ENCODE measurements at regions not wholly inside any gene's neighbourhood (a gene's known extent, or its start where the extent isn't known, plus 50 kb on each side); places are given as distances from the start of the nearest gene placed in this dataset.

- in situ Hi-C loops (cut with HindIII; ENCODE audit: extremely low pct_ligation_motif_present, low pct_unique_long_range_greater_than_20kb) = no loop called here
- TF ChIP-seq ZNF430 (CRISPR knock-in tag; IDR thresholded peaks at IDR 0.05) = no peak
- no peak for TF ChIP-seq ZNF678 (CRISPR knock-in tag; IDR thresholded peaks at IDR 0.05)
- TF ChIP-seq ZNF274 (CRISPR knock-in tag; IDR thresholded peaks at IDR 0.05) = no peak
Observed at GRCh38 chr13:44172281-44172810, 201.3 kb upstream of the SERP2 start.

GRCh38 chr13:44174769-44175425 lies 198.7 kb upstream of the SERP2 start:
- 31% methylated on average over 3 of the region's 3 CpGs for WGBS (ENCODE audit: low lambda C conversion rate)
- no peak overlapping the region for H3K4me3 ChIP-seq (replicated peaks in 1 of 3; ENCODE audit: insufficient read depth in 1 of 3, low read depth in 2 of 3, low read length in 3 of 3)
- TF ChIP-seq MAFK (conservative IDR thresholded peaks at IDR 0.05 in 1 of 2, IDR thresholded peaks at IDR 0.05 in 1 of 2; ENCODE audit: low read length in 2 of 2) (peak; percentile 35 to 42), FOXP1 (IDR thresholded peaks at IDR 0.05) (no peak), FOXP1 (CRISPR knock-in tag; IDR thresholded peaks at IDR 0.05) (no peak), NFE2 (CRISPR knock-in tag; IDR thresholded peaks at IDR 0.05) (peak; percentile 74; the same call in 1 of the 2 replicates), NFE2L2 (IDR thresholded peaks at IDR 0.05; ENCODE audit: low read length) (peak; percentile 88), TOPORS (CRISPR knock-in tag; IDR thresholded peaks at IDR 0.05) (no peak), MAFF (IDR thresholded peaks at IDR 0.05; ENCODE audit: low read depth, low read length) (0 out of 2 replicates have a peak, but pooled peaks have one; percentile 20)
- no TSS peak for BruUV-seq (replicated peaks)
- ChIA-PET POLR2A (no interaction called here), CTCF (ENCODE audit: low intra/inter-chr PET ratio, low total read pairs) (no interaction called here)
- intact Hi-C loops (cut with micrococcal nuclease; ENCODE audit: unreplicated experiment) = no loop called here
- H3K9me3 ChIP-seq (ENCODE audit: low read length) = no peaks in the 10 kb centered on the region
- H4K20me1 ChIP-seq (ENCODE audit: insufficient read depth, low read length) = no peaks in the 10 kb centered on the region
- H3K27me3 ChIP-seq (ENCODE audit: control insufficient read depth in 1 of 2, insufficient read depth in 2 of 2, low read length in 2 of 2) = no peaks in the 10 kb centered on the region
- H3K27ac ChIP-seq (ENCODE audit: extremely low read length, insufficient read depth, low read length) = no peak overlapping the region
- H3K9ac ChIP-seq (ENCODE audit: insufficient read depth, low read depth, low read length) = no peak overlapping the region
- ATAC-seq = peak; percentile 24; the same call in 1 of the 3 replicates
- no peak overlapping the region for H2AFZ ChIP-seq (ENCODE audit: low read length)
- DNase-seq (ENCODE audit: low spot score) = no peak
- no peak for FAIRE-seq
- H3K79me2 ChIP-seq (ENCODE audit: insufficient read depth, low read length) = no peaks in the 10 kb centered on the region
- in situ Hi-C loops (cut with HindIII; ENCODE audit: extremely low pct_ligation_motif_present, low pct_unique_long_range_greater_than_20kb) = no loop called here
- no peak overlapping the region for H3K4me2 ChIP-seq (ENCODE audit: low read depth, low read length)
- no peaks in the 10 kb centered on the region for H3K4me1 ChIP-seq (ENCODE audit: insufficient read depth, low read length)
- H3K36me3 ChIP-seq (replicated peaks in 1 of 2; ENCODE audit: control insufficient read depth in 1 of 2, insufficient read depth in 2 of 2, low read length in 2 of 2) = no peaks in the 10 kb centered on the region

More at GRCh38 chr13:44172281-44172810, 201.3 kb upstream of the SERP2 start:
- no peaks in the 10 kb centered on the region for H3K27me3 ChIP-seq (ENCODE audit: control insufficient read depth in 1 of 2, insufficient read depth in 2 of 2, low read length in 2 of 2)
- no peak overlapping the region for H3K9ac ChIP-seq (ENCODE audit: insufficient read depth, low read depth, low read length)
- H4K20me1 ChIP-seq (ENCODE audit: insufficient read depth, low read length) = no peaks in the 10 kb centered on the region
- ChIA-PET CTCF (ENCODE audit: low intra/inter-chr PET ratio, low total read pairs) (no interaction called here), POLR2A (no interaction called here)
- DNase-seq (ENCODE audit: low spot score) (no peak), ATAC-seq (no peak), FAIRE-seq (no peak)
- 0% methylated on average over 2 of the region's 4 CpGs for WGBS (ENCODE audit: low lambda C conversion rate)
- no peaks in the 10 kb centered on the region for H3K4me1 ChIP-seq (ENCODE audit: insufficient read depth, low read length)
- H3K9me3 ChIP-seq (ENCODE audit: low read length) = no peaks in the 10 kb centered on the region
- no peak overlapping the region for H2AFZ ChIP-seq (ENCODE audit: low read length)
- no TSS peak for BruUV-seq (replicated peaks)
- H3K79me2 ChIP-seq (ENCODE audit: insufficient read depth, low read length) = no peaks in the 10 kb centered on the region
- intact Hi-C loops (cut with micrococcal nuclease; ENCODE audit: unreplicated experiment) = no loop called here
- no peak overlapping the region for H3K4me2 ChIP-seq (ENCODE audit: low read depth, low read length)
- H3K36me3 ChIP-seq (replicated peaks in 1 of 2; ENCODE audit: control insufficient read depth in 1 of 2, insufficient read depth in 2 of 2, low read length in 2 of 2) = no peaks in the 10 kb centered on the region
- H3K4me3 ChIP-seq (replicated peaks in 1 of 3; ENCODE audit: insufficient read depth in 1 of 3, low read depth in 2 of 3, low read length in 3 of 3) = no peak overlapping the region
- H3K27ac ChIP-seq (ENCODE audit: extremely low read length, insufficient read depth, low read length) = no peak overlapping the region
